IMR-90 (cell line): ENCODE measurements at regions not wholly inside any gene's neighbourhood (a gene's known extent, or its start where the extent isn't known, plus 50 kb on each side); places are given as distances from the start of the nearest gene placed in this dataset.
A peak's percentile ranks its signal among the peaks of the same experiment; 100 is the strongest.

Source experiments
- ATAC-seq: fragments of 200-7000 bp; cut with Tn5 transposase; 2 replicates; pipeline ENCODE4 v1.9.1; 2020; ENCODE audit warnings: low read depth, mild to moderate bottlenecking, moderate library complexity
- BruUV-seq: library from RNA; stranded (reverse); fragments of 400-500 nt; replicated peaks from 2 replicates; lab custom pipeline; 2021; lab: Mats Ljungman, UMichigan
- CTCF ChIA-PET: fragments of 300-600 bp; formaldehyde crosslinking; extraction: SDS; loops from one replicate; lab custom pipeline; 2021; ENCODE audit warnings: antibody characterized with exemption; lab: Yijun Ruan, JAX
- POLR2A ChIA-PET: fragments of 300-600 bp; sonication (Branson Sonifier 250); formaldehyde crosslinking; loops from one replicate; lab custom pipeline; 2022; ENCODE audit warnings: antibody characterized with exemption; ENCODE audit not compliant: unreplicated experiment; lab: Charles Lee
- DNase-seq: peaks from one replicate; pipeline ENCODE4 v3.0.0; 2013
- H2AFZ ChIP-seq: replicated peaks from 2 replicates; pipeline ENCODE3; 2013; ENCODE audit warnings: low read length, mild to moderate bottlenecking; ENCODE audit not compliant: poor library complexity
- H2AK5ac ChIP-seq: 2 replicates; pipeline ENCODE4 v1.6.1; 2013; ENCODE audit warnings: low read depth, low read length, inconsistent platforms
- H2AK9ac ChIP-seq: replicated peaks from 2 replicates; pipeline ENCODE3; 2013; ENCODE audit warnings: mild to moderate bottlenecking, low read depth, low read length, moderate library complexity; ENCODE audit not compliant: poor library complexity
- H2BK120ac ChIP-seq: 2 replicates; pipeline ENCODE4 v1.6.1; 2013; ENCODE audit warnings: low read depth, low read length, inconsistent platforms
- H2BK15ac ChIP-seq: 3 replicates; pipeline ENCODE4 v1.6.1; 2013; ENCODE audit warnings: low read depth, low read length, inconsistent platforms
- H2BK20ac ChIP-seq: 2 replicates; pipeline ENCODE4 v1.6.1; 2013; ENCODE audit warnings: low read depth, mild to moderate bottlenecking, inconsistent platforms, low read length, moderate library complexity
- H2BK5ac ChIP-seq: 2 replicates; pipeline ENCODE4 v1.6.1; 2013; ENCODE audit warnings: mild to moderate bottlenecking, low read depth, low read length, inconsistent platforms; ENCODE audit not compliant: poor library complexity, severe bottlenecking
- H3K14ac ChIP-seq: replicated peaks from 2 replicates; pipeline ENCODE4 v1.6.1; 2013; ENCODE audit warnings: low read depth, low read length, inconsistent platforms
- H3K18ac ChIP-seq: 2 replicates; pipeline ENCODE4 v1.6.1; 2013; ENCODE audit warnings: low read depth, low read length, control low read depth
- H3K23ac ChIP-seq: 2 replicates; pipeline ENCODE4 v1.6.1; 2013; ENCODE audit warnings: low read depth, low read length, inconsistent platforms
- H3K27ac ChIP-seq: 2 replicates; pipeline ENCODE4 v1.5.1; 2013; ENCODE audit warnings: mild to moderate bottlenecking, control low read depth, low read length; ENCODE audit not compliant: insufficient read depth
- H3K27me3 ChIP-seq: 2 replicates; pipeline ENCODE4 v1.6.1; 2013; ENCODE audit warnings: low read length; ENCODE audit not compliant: control insufficient read depth, insufficient read depth
- H3K36me3 ChIP-seq: 2 replicates; pipeline ENCODE4 v1.6.1; 2013; ENCODE audit warnings: low read length, mixed read lengths; ENCODE audit not compliant: control insufficient read depth, insufficient read depth
- H3K4ac ChIP-seq: 2 replicates; pipeline ENCODE4 v1.6.1; 2013; ENCODE audit warnings: low read depth, low read length, inconsistent platforms
- H3K4me1 ChIP-seq: 2 replicates; pipeline ENCODE4 v1.6.1; 2013; ENCODE audit warnings: low read length, mixed read lengths; ENCODE audit not compliant: control insufficient read depth, insufficient read depth
- H3K4me2 ChIP-seq: 2 replicates; pipeline ENCODE4 v1.6.1; 2013; ENCODE audit warnings: low read depth, mild to moderate bottlenecking, control low read depth, low read length, moderate library complexity
- H3K4me3 ChIP-seq: 2 replicates; pipeline ENCODE4 v1.5.1; 2013; ENCODE audit warnings: low read depth, mild to moderate bottlenecking, control low read depth, low read length, moderate library complexity; ENCODE audit not compliant: insufficient read depth
- H3K56ac ChIP-seq: 2 replicates; pipeline ENCODE4 v1.6.1; 2013; ENCODE audit warnings: low read length, inconsistent platforms; ENCODE audit not compliant: insufficient read depth; ENCODE audit errors: extremely low read depth
- H3K79me1 ChIP-seq, 2 experiments: 2 replicates each; pipeline ENCODE4 v1.6.1; 2013; ENCODE audit warnings: low read length in 2 of 2, inconsistent platforms in 1 of 2, low read depth in 1 of 2
- H3K9ac ChIP-seq: 2 replicates; pipeline ENCODE4 v1.6.1; 2013; ENCODE audit warnings: low read depth, low read length, control low read depth
- H3K9me1 ChIP-seq: 2 replicates; pipeline ENCODE4 v1.6.1; 2013; ENCODE audit warnings: low read length, inconsistent platforms; ENCODE audit not compliant: insufficient read depth
- H3K9me3 ChIP-seq: 2 replicates; pipeline ENCODE4 v1.6.1; 2013; ENCODE audit warnings: low read length; ENCODE audit not compliant: control insufficient read depth, insufficient read depth
- H4K20me1 ChIP-seq: 2 replicates; pipeline ENCODE4 v1.6.1; 2013; ENCODE audit warnings: low read length, inconsistent platforms; ENCODE audit not compliant: insufficient read depth
- H4K5ac ChIP-seq: 2 replicates; pipeline ENCODE4 v1.6.1; 2013; ENCODE audit warnings: mild to moderate bottlenecking, low read depth, low read length, control low read depth
- H4K8ac ChIP-seq, 2 experiments: 2 replicates each; pipeline ENCODE4 v1.6.1; 2013; ENCODE audit warnings: low read depth in 2 of 2, low read length in 2 of 2, control low read depth in 1 of 2, inconsistent platforms in 1 of 2
- H4K91ac ChIP-seq: 2 replicates; pipeline ENCODE4 v1.6.1; 2013; ENCODE audit warnings: low read depth, low read length, inconsistent platforms; ENCODE audit not compliant: insufficient read depth
- BHLHE40 ChIP-seq: fragments of 150-350 bp; IDR thresholded peaks from 2 replicates; pipeline ENCODE4 v1.6.1; 2016; ENCODE audit warnings: mild to moderate bottlenecking, low read depth, low read length
- CEBPB ChIP-seq: IDR thresholded peaks from 2 replicates; pipeline ENCODE4 v1.6.1; 2012; ENCODE audit warnings: low read depth, low read length, improper control_type of control experiment
- CHD1 ChIP-seq: IDR thresholded peaks from 2 replicates; pipeline ENCODE4 v1.6.1; 2012; ENCODE audit warnings: low read depth, low read length, improper control_type of control experiment
- CTCF ChIP-seq: conservative IDR thresholded peaks from 2 replicates; pipeline ENCODE4 v1.5.1; 2012; ENCODE audit warnings: mild to moderate bottlenecking, low read depth, low read length, improper control_type of control experiment
- ELK1 ChIP-seq: fragments of 150-350 bp; IDR thresholded peaks from 2 replicates; pipeline ENCODE4 v1.6.1; 2016; ENCODE audit warnings: low read depth, mild to moderate bottlenecking, low read length, moderate library complexity, borderline replicate concordance
- FOS ChIP-seq: fragments of 150-350 bp; IDR thresholded peaks from 2 replicates; pipeline ENCODE4 v1.6.1; 2016; ENCODE audit warnings: low read depth, low read length
- MAFK ChIP-seq: IDR thresholded peaks from 2 replicates; pipeline ENCODE4 v1.6.1; 2012; ENCODE audit warnings: low read depth, low read length, improper control_type of control experiment
- MAZ ChIP-seq: IDR thresholded peaks from 2 replicates; pipeline ENCODE4 v1.6.1; 2012; ENCODE audit warnings: low read depth, mild to moderate bottlenecking, low read length, improper control_type of control experiment, moderate library complexity, borderline replicate concordance
- MXI1 ChIP-seq: IDR thresholded peaks from 2 replicates; pipeline ENCODE4 v1.6.1; 2012; ENCODE audit warnings: low read depth, mild to moderate bottlenecking, low read length, moderate library complexity, borderline replicate concordance
- NFE2L2 ChIP-seq: fragments of 150-350 bp; IDR thresholded peaks from 2 replicates; pipeline ENCODE4 v1.6.1; 2016; ENCODE audit warnings: low read depth, mild to moderate bottlenecking, low read length
- POLR2A ChIP-seq: IDR thresholded peaks from 2 replicates; pipeline ENCODE4 v1.6.1; 2012; ENCODE audit warnings: mild to moderate bottlenecking, low read depth, low read length
- RAD21 ChIP-seq: IDR thresholded peaks from 2 replicates; pipeline ENCODE4 v1.6.1; 2012; ENCODE audit warnings: low read length, improper control_type of control experiment
- RCOR1 ChIP-seq: IDR thresholded peaks from 2 replicates; pipeline ENCODE4 v1.6.1; 2012; ENCODE audit warnings: mild to moderate bottlenecking, low read length, improper control_type of control experiment; ENCODE audit not compliant: insufficient replicate concordance
- RFX5 ChIP-seq: IDR thresholded peaks from 2 replicates; pipeline ENCODE4 v1.8.0; 2012; ENCODE audit warnings: low read depth, mild to moderate bottlenecking, low read length, moderate library complexity
- SMC3 ChIP-seq: fragments of 150-350 bp; IDR thresholded peaks from 2 replicates; pipeline ENCODE4 v1.6.1; 2016; ENCODE audit warnings: low read depth, mild to moderate bottlenecking, antibody characterized with exemption, low read length, moderate library complexity
- USF2 ChIP-seq: fragments of 150-350 bp; IDR thresholded peaks from 2 replicates; pipeline ENCODE4 v1.6.1; 2017; ENCODE audit warnings: mild to moderate bottlenecking, antibody characterized with exemption, low read length, low read depth
- WGBS, 2 experiments: methylation state at CpG; one replicate each; pipeline versions ENCODE4 v1.1.5 to v1.1.7; 2013; ENCODE audit warnings: missing lambda C conversion rate in 2 of 2; ENCODE audit not compliant: insufficient read length in 1 of 2; ENCODE audit errors: extremely low coverage in 2 of 2; 5-methylcytosine and 5-hydroxymethylcytosine counted together
- dilution Hi-C: fragments of 300-500 bp; cut with HindIII; formaldehyde crosslinking; loops from one replicate; pipeline ENCODE4 v1.14.3; 2018; ENCODE audit warnings: low sequenced_read_pairs; ENCODE audit not compliant: unreplicated experiment
- in situ Hi-C: fragments of 300-500 bp; cut with MboI; formaldehyde crosslinking; loops from 3 replicates; pipeline ENCODE4 v1.14.3; 2019; ENCODE audit warnings: low sequenced_read_pairs, inconsistent platforms, mixed read lengths
- intact Hi-C: fragments of 100-400 bp; cut with micrococcal nuclease; formaldehyde crosslinking; loops from 2 replicates; pipeline ENCODE4 v1.10.0; 2022

GRCh38 chr3:178140531-178141304 is 395.5 kb upstream of the KCNMB2 start:
- Histone ChIP-seq H3K23ac (no peak overlapping the region), H3K14ac (no peak overlapping the region), H3K4ac (no peak overlapping the region), H3K36me3 (no peaks in the 10 kb centered on the region), H4K5ac (no peak overlapping the region), H2BK15ac (no peak overlapping the region), H3K9ac (no peak overlapping the region), H3K4me2 (no peak overlapping the region; the same call in 1 of the 2 replicates), H3K4me3 (no peak overlapping the region), H4K8ac (no peak overlapping the region), H4K20me1 (no peaks in the 10 kb centered on the region), H3K18ac (no peak overlapping the region), H2BK20ac (no peak overlapping the region), H2AFZ (no peak overlapping the region), H2AK9ac (no peak overlapping the region), H3K79me1 (no peaks in the 10 kb centered on the region), H3K9me3 (no peaks in the 10 kb centered on the region), H3K56ac (no peak overlapping the region), H3K4me1 (peaks cover 4% of the 10 kb centered on the region), H3K27me3 (no peaks in the 10 kb centered on the region), H2BK5ac (no peak overlapping the region), H2BK120ac (no peak overlapping the region), H2AK5ac (no peak overlapping the region), H3K27ac (no peak overlapping the region), H3K9me1 (no peaks in the 10 kb centered on the region), H4K91ac (no peak overlapping the region)
- in situ Hi-C loops (no loop called here), dilution Hi-C loops (no loop called here), intact Hi-C loops (no loop called here)
- POLR2A ChIA-PET, result no interaction called here
- DNase-seq (peak; percentile 57), ATAC-seq (peak; percentile 51)
- no CpG with 5 or more reads among the region's 4 CpGs for WGBS, 2 experiments
- CTCF ChIA-PET, result no interaction called here
- TF ChIP-seq RFX5 (no peak), CHD1 (no peak), ELK1 (no peak), MAFK (no peak), RAD21 (no peak), CTCF (no peak), CEBPB (peak; percentile 56), MXI1 (no peak), SMC3 (no peak), BHLHE40 (no peak), RCOR1 (no peak), MAZ (no peak), NFE2L2 (no peak), USF2 (no peak), POLR2A (no peak), FOS (0 out of 2 replicates have a peak, but pooled peaks have one; percentile 9)
- no TSS peak for BruUV-seq
